ENCODE measurements at regions not wholly inside any gene's neighbourhood (a gene's known extent, or its start where the extent isn't known, plus 50 kb on each side); places are given as distances from the start of the nearest gene placed in this dataset.
"Not testable (repeated sequence)": the region's sequence is repeated elsewhere in the genome, so short reads cannot be mapped to it uniquely, and the experiment has no call there.

DNA sequence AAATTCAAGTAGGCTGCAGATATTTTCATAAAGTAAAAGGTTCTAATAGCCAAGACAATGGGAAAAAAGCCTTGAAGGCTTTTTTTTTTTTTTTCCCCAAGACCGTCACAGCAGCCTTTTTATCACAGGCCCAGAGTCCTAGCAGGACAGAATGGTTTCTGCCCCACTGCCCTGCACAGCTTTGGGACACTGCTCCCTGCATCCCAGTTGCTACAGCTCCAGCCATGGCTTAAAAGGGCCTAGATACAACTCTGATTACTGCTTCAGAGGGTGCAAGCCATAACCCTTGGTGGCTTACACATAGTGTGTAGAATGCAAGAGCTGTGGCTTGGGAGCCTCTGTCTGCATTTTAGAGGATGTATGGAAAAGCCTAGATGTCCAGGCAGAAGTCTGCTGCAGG, 1362.8 kb downstream of the SLITRK5 start:
- no peak for DNase-seq (ENCODE audit: low read depth)

- DNase-seq (ENCODE audit: low read depth), result no peak
Measured at GRCh38 chr13:89052699-89053098, 1381.5 kb downstream of the SLITRK5 start.

GRCh38 chr13:89053418-89053817, 1382.2 kb downstream of the SLITRK5 start:
- no peak for DNase-seq (ENCODE audit: low read depth)

DNA sequence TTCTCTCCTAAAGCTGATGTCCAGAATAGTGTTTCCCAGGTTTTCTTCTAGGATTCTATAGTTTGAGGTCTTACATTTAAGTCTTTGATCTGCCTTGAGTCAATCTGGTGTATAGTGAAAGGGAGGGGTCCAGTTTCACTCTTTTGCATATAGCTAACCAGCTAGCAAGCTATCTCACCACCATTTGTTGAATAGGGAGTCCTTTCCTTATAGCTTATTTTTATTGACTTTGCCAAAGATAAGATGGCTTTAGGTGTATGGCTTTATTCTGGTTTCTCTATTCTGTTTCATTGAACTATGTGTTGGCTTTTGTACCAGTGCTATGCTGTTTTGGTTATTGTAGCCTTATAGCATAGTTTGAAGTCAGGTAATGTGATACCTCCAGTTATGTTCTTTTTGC, 1386.1 kb downstream of the SLITRK5 start:
- no peak for DNase-seq (ENCODE audit: low read depth)

- no peak for DNase-seq (ENCODE audit: low read depth)
Measured at GRCh38 chr13:89057862-89058261, 1386.7 kb downstream of the SLITRK5 start.

DNA sequence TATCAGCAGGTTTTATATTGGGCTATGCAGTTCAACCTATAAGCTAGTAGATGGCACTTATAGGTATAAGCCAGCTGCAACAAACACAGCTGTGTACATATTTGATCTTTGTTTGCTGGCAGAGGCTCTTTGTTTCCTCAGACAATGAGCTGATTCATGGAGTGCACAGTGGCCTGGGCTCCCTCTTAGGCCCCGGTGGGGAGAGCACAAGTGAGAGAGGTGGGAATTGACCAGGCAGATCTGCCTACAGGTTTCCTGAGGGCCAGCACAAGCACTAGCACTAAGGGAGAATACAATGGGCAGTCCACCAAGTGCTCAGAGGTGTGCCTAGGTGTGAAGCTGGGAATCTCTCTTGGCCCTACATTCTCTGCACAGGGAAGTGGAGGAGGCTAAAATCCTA, 1390.7 kb downstream of the SLITRK5 start:
- no peak for DNase-seq (ENCODE audit: low read depth)

DNA sequence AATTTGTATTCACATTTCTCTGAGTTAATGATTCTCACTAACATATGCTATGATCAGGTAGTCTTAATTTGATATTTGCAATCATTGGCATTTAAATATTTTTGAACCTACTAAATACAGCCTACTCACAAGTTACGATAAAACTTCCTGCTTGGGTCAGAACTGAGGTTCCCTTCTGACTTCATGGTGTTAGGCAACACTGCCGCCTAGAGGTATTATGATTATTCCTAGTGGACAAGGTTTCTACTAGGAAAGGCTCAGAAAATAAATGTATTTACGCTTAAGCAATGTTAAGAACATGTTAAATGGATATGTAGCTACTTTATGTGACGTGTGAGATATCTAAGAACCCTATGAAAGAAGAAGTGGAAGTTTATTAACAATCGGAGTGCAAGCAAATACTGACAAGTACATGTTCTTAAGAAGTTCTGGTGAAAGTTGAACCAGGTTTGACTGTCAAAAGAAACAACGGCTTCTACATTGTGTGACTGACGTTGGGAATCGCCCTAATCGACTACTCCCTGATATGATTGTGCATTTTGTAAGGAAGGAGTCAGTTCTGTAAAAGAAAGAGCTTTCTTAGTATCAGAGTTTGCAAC, 1395.8 kb downstream of the SLITRK5 start:
- no peak for DNase-seq (ENCODE audit: low read depth)

DNA sequence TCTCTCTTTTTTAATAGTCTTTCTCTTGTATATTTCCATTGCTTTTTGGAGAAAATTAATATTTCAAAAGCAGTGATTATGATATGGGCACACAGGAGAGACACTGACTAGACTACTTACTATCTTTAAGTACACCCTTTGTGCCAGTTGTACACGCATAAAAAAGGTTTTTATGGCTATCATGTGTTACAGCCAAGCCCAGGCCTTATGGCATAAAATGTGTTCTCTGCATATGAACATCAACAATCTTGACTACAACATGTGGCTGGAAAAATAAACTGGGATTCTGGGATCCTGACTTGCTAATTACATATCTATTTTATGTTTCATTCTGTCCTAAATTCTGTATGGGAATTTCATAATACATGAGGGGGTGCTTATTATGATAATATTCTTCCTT, 1401.8 kb downstream of the SLITRK5 start:
- DNase-seq (ENCODE audit: low read depth), result no peak

- DNase-seq (ENCODE audit: low read depth), result no peak
Measured at GRCh38 chr13:89076622-89077021, 1405.5 kb downstream of the SLITRK5 start.

- DNase-seq (ENCODE audit: low read depth), result no peak
Measured at GRCh38 chr13:89082623-89083022, 1411.5 kb downstream of the SLITRK5 start.

GRCh38 chr13:89088107-89088506, 1416.9 kb downstream of the SLITRK5 start:
- DNase-seq (ENCODE audit: low read depth), result not testable (repeated sequence)

GRCh38 chr13:89097994-89098393, 1426.8 kb downstream of the SLITRK5 start:
- no peak for DNase-seq (ENCODE audit: low read depth)

DNA sequence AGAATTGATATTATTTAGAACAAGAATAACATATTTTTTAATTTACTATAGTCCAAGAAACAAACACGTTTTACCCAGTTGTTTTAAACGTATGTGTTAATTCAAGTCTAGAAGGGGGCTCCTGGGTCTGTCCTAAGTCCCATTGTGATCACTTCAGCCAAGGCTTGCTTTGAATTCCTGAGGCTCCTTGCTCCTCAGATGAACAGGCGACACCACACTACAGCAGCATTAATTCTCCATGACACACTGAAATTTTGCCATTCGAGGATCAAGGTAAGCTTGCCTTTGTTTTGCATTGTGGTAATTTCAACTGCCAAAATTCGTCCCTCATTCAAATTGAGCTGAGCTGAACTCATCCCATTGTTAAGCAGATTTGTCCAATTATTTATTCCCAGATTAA, 1442.6 kb downstream of the SLITRK5 start:
- no peak for DNase-seq (ENCODE audit: low read depth)

DNA sequence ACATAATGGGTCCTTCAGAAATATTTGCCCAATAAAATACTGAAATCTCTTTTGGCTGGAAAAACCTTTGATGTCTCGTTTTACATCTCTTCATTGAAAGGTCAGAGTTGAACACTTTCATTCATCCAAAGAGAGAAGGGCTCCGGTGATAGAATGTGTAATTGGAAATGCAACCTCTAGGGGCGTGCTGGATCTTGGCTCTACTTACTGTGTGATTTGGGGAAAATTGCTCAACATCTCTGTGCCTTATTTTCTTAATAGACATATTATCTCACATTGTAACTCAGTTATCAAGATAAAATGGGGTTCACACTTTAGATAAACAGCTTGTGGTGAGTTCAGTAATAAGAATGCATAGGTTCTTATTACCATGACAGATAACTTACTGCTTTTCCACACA, 1444.1 kb downstream of the SLITRK5 start:
- no peak for DNase-seq (ENCODE audit: low read depth)

DNA sequence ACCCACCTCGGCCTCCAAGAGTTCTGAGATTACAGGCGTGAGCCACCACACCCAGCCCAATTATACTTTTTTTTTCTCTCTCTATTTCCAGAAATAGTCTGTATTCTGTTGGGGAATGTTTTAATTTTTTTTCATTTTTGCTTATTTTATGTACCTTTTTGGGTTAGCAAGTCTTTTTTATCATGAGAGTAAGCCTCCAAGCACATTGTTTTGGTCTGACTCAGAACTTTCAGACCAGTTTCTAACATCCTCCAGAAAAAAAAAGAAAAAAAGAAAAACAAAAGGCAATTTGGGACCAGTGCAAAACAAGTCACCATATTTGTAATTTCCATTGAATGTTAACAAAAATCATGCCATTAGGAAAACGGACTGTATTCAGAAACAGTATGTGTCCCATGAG, 1465.5 kb downstream of the SLITRK5 start:
- no peak for DNase-seq (ENCODE audit: low read depth)

- DNase-seq (ENCODE audit: low read depth), result no peak
Measured at GRCh38 chr13:89150362-89150761, 1479.2 kb downstream of the SLITRK5 start.

- no peak for DNase-seq (ENCODE audit: low read depth)
Measured at GRCh38 chr13:89153941-89154340, 1482.8 kb downstream of the SLITRK5 start.

GRCh38 chr13:89163096-89163495, 1491.9 kb downstream of the SLITRK5 start:
- DNase-seq (ENCODE audit: low read depth), result no peak

DNA sequence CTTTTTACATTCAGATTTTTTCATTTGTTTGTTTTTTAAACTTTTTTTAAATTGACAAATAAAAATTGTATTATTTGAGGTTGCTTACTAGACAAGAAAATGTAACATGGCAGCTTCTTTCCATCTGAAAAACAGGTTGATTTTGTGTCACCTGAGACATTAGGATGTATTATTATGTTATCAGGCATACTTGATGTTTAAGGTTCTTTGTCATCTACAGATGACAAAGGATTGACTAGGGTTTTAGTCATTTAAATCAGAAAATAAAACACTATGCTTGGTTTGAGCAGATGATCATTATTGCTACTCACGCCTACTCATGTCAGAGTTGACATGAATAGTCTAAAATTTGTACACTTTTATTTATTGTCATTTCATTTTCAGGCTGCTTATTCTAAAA, 1494.5 kb downstream of the SLITRK5 start:
- DNase-seq (ENCODE audit: low read depth), result no peak

- DNase-seq (ENCODE audit: low read depth), result no peak
Measured at GRCh38 chr13:89169951-89170350, 1498.8 kb downstream of the SLITRK5 start.

- no peak for DNase-seq (ENCODE audit: low read depth)
Measured at GRCh38 chr13:89181041-89181440, 1509.9 kb downstream of the SLITRK5 start.

- DNase-seq (ENCODE audit: low read depth), result no peak
Measured at GRCh38 chr13:89199138-89199537, 1528.0 kb downstream of the SLITRK5 start.

- no peak for DNase-seq (ENCODE audit: low read depth)
Measured at GRCh38 chr13:89204435-89204834, 1533.3 kb downstream of the SLITRK5 start.

GRCh38 chr13:89205856-89206520, 1534.8 kb downstream of the SLITRK5 start:
- no peak for DNase-seq (ENCODE audit: low read depth)

Data from stimulated activated CD8-positive, alpha-beta memory T cell treated with anti-CD3 and anti-CD28 coated beads, Interleukin-15, amount 100 ng/mL, for 1 hour (primary cell).